ENCODE measurements at regions not wholly inside any gene's neighbourhood (a gene's known extent, or its start where the extent isn't known, plus 50 kb on each side); places are given as distances from the start of the nearest gene placed in this dataset.

DNA sequence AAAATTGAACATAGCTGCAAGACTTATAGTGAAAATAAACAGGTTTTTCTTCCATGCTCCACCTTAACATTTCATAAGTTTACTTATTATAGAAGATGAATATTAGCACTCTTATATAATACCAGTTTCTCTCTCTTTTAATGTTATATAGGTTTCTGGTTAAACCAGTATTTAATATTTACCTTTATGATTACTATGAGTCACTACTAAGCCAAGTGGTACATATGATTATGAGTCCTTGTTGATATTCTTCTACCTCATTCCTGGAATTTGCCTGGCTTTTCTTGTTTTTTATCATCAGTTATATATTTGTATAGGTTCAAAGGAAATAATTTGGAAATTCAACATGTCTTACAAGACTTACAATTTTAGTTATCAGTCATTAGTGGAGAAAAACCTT lies 89.9 kb upstream of the MAOA start:
- no TSS peak for BruUV-seq (replicated peaks)
- DNase-seq (ENCODE audit: low spot score), result no peak
- CTCF ChIA-PET (ENCODE audit: unreplicated experiment), result no interaction called here
- H3K4me1 ChIP-seq (ENCODE audit: insufficient read depth, low read length, poor library complexity, severe bottlenecking), result no peaks in the 10 kb centered on the region
- no peaks in the 10 kb centered on the region for H4K20me1 ChIP-seq (ENCODE audit: insufficient read depth, low read length)
- no peaks in the 10 kb centered on the region for H3K36me3 ChIP-seq (ENCODE audit: insufficient read depth, low read length)
- no peak overlapping the region for H3K27ac ChIP-seq (ENCODE audit: low read depth, low read length, poor library complexity, severe bottlenecking)
- POLR2A ChIA-PET, result no interaction called here
- no peak overlapping the region for H3K4me3 ChIP-seq (ENCODE audit: low read depth, low read length, poor library complexity, severe bottlenecking)
- no peaks in the 10 kb centered on the region for H3K79me2 ChIP-seq (ENCODE audit: insufficient read depth, low read depth, low read length)
- intact Hi-C loops (cut with micrococcal nuclease; ENCODE audit: unreplicated experiment), result no loop called here
- no peaks in the 10 kb centered on the region for H3K9me3 ChIP-seq (ENCODE audit: low read length)
- no peak overlapping the region for H3K4me2 ChIP-seq (ENCODE audit: low read length)
- no peak overlapping the region for H2AFZ ChIP-seq (ENCODE audit: low read length)
- H3K9me2 ChIP-seq (ENCODE audit: insufficient read depth, low read length), result no peaks in the 10 kb centered on the region
- TF ChIP-seq EZH2phosphoT487 (IDR thresholded peaks at IDR 0.05; ENCODE audit: borderline replicate concordance, low read depth, low read length), result no peak

DNA sequence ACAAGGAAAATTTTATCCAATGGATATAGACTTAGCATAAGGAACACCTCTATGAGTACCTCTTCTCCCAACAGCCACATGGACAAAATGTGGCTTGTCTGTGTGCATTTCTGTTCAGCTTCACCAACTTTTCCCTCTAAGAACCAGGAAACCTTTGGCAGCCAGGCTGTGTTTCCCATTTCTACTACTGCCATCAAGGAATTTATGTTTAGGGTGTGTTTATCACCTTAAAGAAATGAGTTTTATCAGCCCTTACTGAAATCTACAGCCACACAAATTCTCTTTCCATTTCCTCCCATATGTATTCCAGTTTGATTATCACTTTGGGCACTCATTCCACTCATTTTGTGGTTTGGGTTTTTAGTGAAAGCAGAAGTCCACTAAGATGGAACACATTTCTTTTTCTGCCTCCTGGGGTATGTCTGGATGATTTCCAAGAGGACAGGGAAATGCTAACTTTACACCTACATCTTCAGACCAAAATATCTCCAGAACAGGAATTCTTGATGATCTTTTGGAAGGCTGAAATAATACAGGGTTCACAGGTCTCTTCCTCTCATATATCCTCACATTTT lies 82.6 kb upstream of the MAOA start:
- Histone ChIP-seq H3K79me2 (ENCODE audit: insufficient read depth, low read depth, low read length) (no peaks in the 10 kb centered on the region), H2AFZ (ENCODE audit: low read length) (no peak overlapping the region), H3K9me2 (ENCODE audit: insufficient read depth, low read length) (no peaks in the 10 kb centered on the region), H3K36me3 (ENCODE audit: insufficient read depth, low read length) (no peaks in the 10 kb centered on the region), H3K4me2 (ENCODE audit: low read length) (no peak overlapping the region), H3K9me3 (ENCODE audit: low read length) (no peaks in the 10 kb centered on the region), H4K20me1 (ENCODE audit: insufficient read depth, low read length) (no peaks in the 10 kb centered on the region), H3K27ac (ENCODE audit: low read depth, low read length, poor library complexity, severe bottlenecking) (no peak overlapping the region), H3K4me1 (ENCODE audit: insufficient read depth, low read length, poor library complexity, severe bottlenecking) (no peaks in the 10 kb centered on the region), H3K4me3 (ENCODE audit: low read depth, low read length, poor library complexity, severe bottlenecking) (no peak overlapping the region)
- ChIA-PET POLR2A (interaction anchor here (0.6 kb wide), 1 partner anchor 121 kb away, joined by 4 read pairs; no protein-coding TSS in a partner anchor), CTCF (ENCODE audit: unreplicated experiment) (no interaction called here)
- TF ChIP-seq, protein P1, sequence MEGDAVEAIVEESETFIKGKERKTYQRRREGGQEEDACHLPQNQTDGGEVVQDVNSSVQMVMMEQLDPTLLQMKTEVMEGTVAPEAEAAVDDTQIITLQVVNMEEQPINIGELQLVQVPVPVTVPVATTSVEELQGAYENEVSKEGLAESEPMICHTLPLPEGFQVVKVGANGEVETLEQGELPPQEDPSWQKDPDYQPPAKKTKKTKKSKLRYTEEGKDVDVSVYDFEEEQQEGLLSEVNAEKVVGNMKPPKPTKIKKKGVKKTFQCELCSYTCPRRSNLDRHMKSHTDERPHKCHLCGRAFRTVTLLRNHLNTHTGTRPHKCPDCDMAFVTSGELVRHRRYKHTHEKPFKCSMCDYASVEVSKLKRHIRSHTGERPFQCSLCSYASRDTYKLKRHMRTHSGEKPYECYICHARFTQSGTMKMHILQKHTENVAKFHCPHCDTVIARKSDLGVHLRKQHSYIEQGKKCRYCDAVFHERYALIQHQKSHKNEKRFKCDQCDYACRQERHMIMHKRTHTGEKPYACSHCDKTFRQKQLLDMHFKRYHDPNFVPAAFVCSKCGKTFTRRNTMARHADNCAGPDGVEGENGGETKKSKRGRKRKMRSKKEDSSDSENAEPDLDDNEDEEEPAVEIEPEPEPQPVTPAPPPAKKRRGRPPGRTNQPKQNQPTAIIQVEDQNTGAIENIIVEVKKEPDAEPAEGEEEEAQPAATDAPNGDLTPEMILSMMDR (conservative IDR thresholded peaks at IDR 0.05; ENCODE audit: low read length), result no peak
- TF ChIP-seq EZH2phosphoT487 (IDR thresholded peaks at IDR 0.05; ENCODE audit: borderline replicate concordance, low read depth, low read length), result no peak
- BruUV-seq (replicated peaks), result no TSS peak
- intact Hi-C loops (cut with micrococcal nuclease; ENCODE audit: unreplicated experiment), result no loop called here
- DNase-seq (ENCODE audit: low spot score), result no peak

DNA sequence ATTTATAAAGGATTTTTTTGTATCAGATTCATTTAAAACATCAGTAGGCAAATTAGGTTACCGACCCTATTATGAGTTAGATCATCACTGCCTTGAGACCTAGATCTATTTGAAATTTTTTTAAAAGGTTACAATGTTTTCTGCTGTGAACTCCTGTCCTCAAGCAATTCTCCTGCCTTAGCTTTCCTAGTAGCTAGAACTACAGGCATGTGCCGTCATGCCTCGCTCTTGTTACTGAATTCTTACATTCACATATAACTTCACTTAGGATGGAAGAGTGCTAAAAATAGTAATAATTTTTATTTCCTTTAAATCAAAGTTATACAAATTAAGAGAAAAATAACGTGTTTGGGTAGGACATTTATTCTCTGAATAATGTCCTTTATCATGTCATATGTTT lies 75.5 kb upstream of the MAOA start:
- CTCF ChIA-PET (ENCODE audit: unreplicated experiment), result no interaction called here
- H3K4me3 ChIP-seq (ENCODE audit: low read depth, low read length, poor library complexity, severe bottlenecking), result no peak overlapping the region
- no peak overlapping the region for H3K4me2 ChIP-seq (ENCODE audit: low read length)
- POLR2A ChIA-PET, result no interaction called here
- H3K27ac ChIP-seq (ENCODE audit: low read depth, low read length, poor library complexity, severe bottlenecking), result no peak overlapping the region
- H3K9me2 ChIP-seq (ENCODE audit: insufficient read depth, low read length), result no peaks in the 10 kb centered on the region
- no peak overlapping the region for H2AFZ ChIP-seq (ENCODE audit: low read length)
- intact Hi-C loops (cut with micrococcal nuclease; ENCODE audit: unreplicated experiment), result no loop called here
- H3K9me3 ChIP-seq (ENCODE audit: low read length), result no peaks in the 10 kb centered on the region
- BruUV-seq (replicated peaks), result no TSS peak
- DNase-seq (ENCODE audit: low spot score), result no peak
- H4K20me1 ChIP-seq (ENCODE audit: insufficient read depth, low read length), result no peaks in the 10 kb centered on the region
- no peaks in the 10 kb centered on the region for H3K4me1 ChIP-seq (ENCODE audit: insufficient read depth, low read length, poor library complexity, severe bottlenecking)
- H3K36me3 ChIP-seq (ENCODE audit: insufficient read depth, low read length), result no peaks in the 10 kb centered on the region
- TF ChIP-seq EZH2phosphoT487 (IDR thresholded peaks at IDR 0.05; ENCODE audit: borderline replicate concordance, low read depth, low read length), result no peak
- TF ChIP-seq, protein P1 (conservative IDR thresholded peaks at IDR 0.05; ENCODE audit: low read length), result no peak
- H3K79me2 ChIP-seq (ENCODE audit: insufficient read depth, low read depth, low read length), result no peaks in the 10 kb centered on the region
